RWPE1 (cell line): ENCODE measurements at regions not wholly inside any gene's neighbourhood (a gene's known extent, or its start where the extent isn't known, plus 50 kb on each side); places are given as distances from the start of the nearest gene placed in this dataset.

Experiments
- CTCF ChIA-PET: fragments of 350-600 bp; sonication (Branson Sonifier 250); formaldehyde crosslinking; extraction: SDS; loops from one replicate; lab custom pipeline; 2021; lab: Yijun Ruan, JAX
- POLR2A ChIA-PET: fragments of 400-600 bp; formaldehyde crosslinking; extraction: SDS; loops from one replicate; lab custom pipeline; 2020; ENCODE audit warnings: antibody characterized with exemption; ENCODE audit not compliant: low non-redundant PET; lab: Yijun Ruan, JAX
- DNase-seq: peaks from one replicate; pipeline ENCODE4 v3.0.0; 2012; ENCODE audit warnings: low spot score
- H3K27ac ChIP-seq: fragments of 450-650 bp; 2 replicates; pipeline ENCODE4 v1.5.1; 2017
- TF ChIP-seq, protein P1 (sequence below): fragments of 450-650 bp; conservative IDR thresholded peaks from 2 replicates; pipeline ENCODE4 v1.5.1; 2017; ENCODE audit warnings: low read depth, mild to moderate bottlenecking

GRCh38 chr12:27148791-27149190 lies 66.4 kb upstream of the C12orf71 start:
- POLR2A ChIA-PET, result interaction anchor here (0.7 kb wide), 1 partner anchor 155 kb away, joined by 3 read pairs; no protein-coding TSS in a partner anchor
- CTCF ChIA-PET, result no interaction called here
- H3K27ac ChIP-seq, result no peak overlapping the region
- TF ChIP-seq, protein P1, sequence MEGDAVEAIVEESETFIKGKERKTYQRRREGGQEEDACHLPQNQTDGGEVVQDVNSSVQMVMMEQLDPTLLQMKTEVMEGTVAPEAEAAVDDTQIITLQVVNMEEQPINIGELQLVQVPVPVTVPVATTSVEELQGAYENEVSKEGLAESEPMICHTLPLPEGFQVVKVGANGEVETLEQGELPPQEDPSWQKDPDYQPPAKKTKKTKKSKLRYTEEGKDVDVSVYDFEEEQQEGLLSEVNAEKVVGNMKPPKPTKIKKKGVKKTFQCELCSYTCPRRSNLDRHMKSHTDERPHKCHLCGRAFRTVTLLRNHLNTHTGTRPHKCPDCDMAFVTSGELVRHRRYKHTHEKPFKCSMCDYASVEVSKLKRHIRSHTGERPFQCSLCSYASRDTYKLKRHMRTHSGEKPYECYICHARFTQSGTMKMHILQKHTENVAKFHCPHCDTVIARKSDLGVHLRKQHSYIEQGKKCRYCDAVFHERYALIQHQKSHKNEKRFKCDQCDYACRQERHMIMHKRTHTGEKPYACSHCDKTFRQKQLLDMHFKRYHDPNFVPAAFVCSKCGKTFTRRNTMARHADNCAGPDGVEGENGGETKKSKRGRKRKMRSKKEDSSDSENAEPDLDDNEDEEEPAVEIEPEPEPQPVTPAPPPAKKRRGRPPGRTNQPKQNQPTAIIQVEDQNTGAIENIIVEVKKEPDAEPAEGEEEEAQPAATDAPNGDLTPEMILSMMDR, result no peak
- DNase-seq, result no peak

DNA sequence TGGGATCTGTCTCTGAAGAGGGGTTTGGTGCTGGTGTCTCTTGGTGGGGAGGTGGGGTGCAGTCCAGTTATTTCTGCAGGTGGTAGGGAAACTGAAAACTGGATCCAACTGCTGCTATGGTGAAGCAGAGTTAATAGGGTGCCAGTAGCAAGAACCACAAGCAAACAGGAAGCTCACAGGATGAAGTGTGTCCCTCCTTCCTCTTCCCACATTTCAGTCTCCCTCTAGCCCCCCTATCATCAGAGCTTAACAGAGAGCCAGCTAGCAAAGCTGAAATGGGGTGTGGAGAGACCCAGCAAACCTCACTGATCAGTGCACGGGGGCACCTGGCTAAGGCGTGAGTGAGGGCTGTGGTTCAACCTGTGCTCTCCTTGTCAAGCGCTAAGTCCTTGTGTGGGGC lies 69.1 kb upstream of the C12orf71 start:
- no peak overlapping the region for H3K27ac ChIP-seq
- no peak for DNase-seq
- TF ChIP-seq, protein P1, result no peak
- CTCF ChIA-PET, result no interaction called here
- POLR2A ChIA-PET, result no interaction called here

DNA sequence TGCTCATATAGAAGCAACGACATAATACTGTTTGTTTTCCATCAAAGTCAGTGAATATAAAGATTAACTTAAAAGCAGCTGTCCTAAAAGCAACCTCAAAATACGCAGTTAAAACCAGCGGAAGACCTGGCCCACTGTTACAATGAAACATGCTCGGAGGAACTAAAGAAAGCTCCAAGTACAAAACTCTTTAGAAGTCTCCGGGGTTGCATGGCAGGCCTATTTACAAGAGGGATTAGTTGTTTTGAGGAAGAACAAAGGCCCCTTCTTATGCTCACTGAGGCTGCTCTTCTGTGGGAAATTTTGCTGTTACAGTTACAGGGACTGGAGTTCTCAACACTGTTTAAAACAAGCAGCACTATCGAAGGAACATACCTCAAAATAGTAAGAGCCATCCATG lies 75.9 kb upstream of the C12orf71 start:
- TF ChIP-seq, protein P1, result no peak
- POLR2A ChIA-PET, result no interaction called here
- H3K27ac ChIP-seq, result no peak overlapping the region
- CTCF ChIA-PET, result no interaction called here
- DNase-seq, result no peak

- POLR2A ChIA-PET, result no interaction called here
- DNase-seq, result no peak
- H3K27ac ChIP-seq, result no peak overlapping the region
- TF ChIP-seq, protein P1, result no peak
- CTCF ChIA-PET, result no interaction called here
Observed at GRCh38 chr12:27161458-27162228, 79.3 kb upstream of the C12orf71 start.

DNA sequence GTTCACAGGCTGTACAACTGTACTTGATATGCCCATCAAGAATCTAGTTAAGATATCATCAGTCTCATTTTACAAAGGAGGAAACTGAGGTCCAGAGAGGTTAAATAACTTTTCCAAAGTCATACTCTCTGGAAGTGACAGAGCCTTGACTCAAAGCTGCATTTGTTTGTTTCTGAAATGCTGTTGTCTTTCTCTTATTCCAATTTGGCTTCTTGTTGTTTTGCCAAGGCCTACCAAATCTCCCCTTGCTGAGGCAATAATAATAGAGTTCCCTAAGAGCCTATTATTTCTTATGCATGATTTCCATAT lies 79.8 kb upstream of the C12orf71 start:
- no peak overlapping the region for H3K27ac ChIP-seq
- POLR2A ChIA-PET, result no interaction called here
- TF ChIP-seq, protein P1, result no peak
- CTCF ChIA-PET, result no interaction called here
- DNase-seq, result no peak

GRCh38 chr12:27163048-27163715 lies 80.8 kb upstream of the C12orf71 start:
- POLR2A ChIA-PET, result no interaction called here
- CTCF ChIA-PET, result no interaction called here
- no peak for DNase-seq
- TF ChIP-seq, protein P1, result no peak
- no peak overlapping the region for H3K27ac ChIP-seq
